ENCODE measurements at regions not wholly inside any gene's neighbourhood (a gene's known extent, or its start where the extent isn't known, plus 50 kb on each side); places are given as distances from the start of the nearest gene placed in this dataset.

GRCh38 chr9:684054-684890, 157.2 kb upstream of the DMRT1 start:
- peak overlapping the region; percentile 76 for H3K9ac ChIP-seq
- no peaks in the 10 kb centered on the region for H3K36me3 ChIP-seq (replicated peaks in 1 of 2; ENCODE audit: control insufficient read depth in 1 of 2, insufficient read depth in 2 of 2, low read length in 1 of 2)
- no peaks in the 10 kb centered on the region for H3K9me2 ChIP-seq
- peak overlapping the region; percentile 76 for H3K4me2 ChIP-seq
- CTCF ChIA-PET = no interaction called here
- no peaks in the 10 kb centered on the region for H3K27me3 ChIP-seq (ENCODE audit: insufficient read depth)
- POLR2A ChIA-PET = no interaction called here
- peaks cover 29% of the 10 kb centered on the region for H3F3A ChIP-seq (replicated peaks; ENCODE audit: insufficient read depth)
- H3K9me3 ChIP-seq = no peaks in the 10 kb centered on the region
- no peaks in the 10 kb centered on the region for H3K79me2 ChIP-seq (ENCODE audit: insufficient read depth)
- peak overlapping the region; percentile 50 for H2AFZ ChIP-seq (ENCODE audit: low read depth)
- TF ChIP-seq PBX3 (IDR thresholded peaks at IDR 0.05) (peak; percentile 75), RXRA (IDR thresholded peaks at IDR 0.05; ENCODE audit: borderline replicate concordance, low read depth) (no peak), ELF1 (IDR thresholded peaks at IDR 0.05) (no peak), TAF1 (IDR thresholded peaks at IDR 0.05; ENCODE audit: borderline replicate concordance, low read depth, low read length) (peak; percentile 28; the same call in 1 of the 2 replicates), GABPA (IDR thresholded peaks at IDR 0.05; ENCODE audit: low read depth) (no peak), FOSL2 (IDR thresholded peaks at IDR 0.05; ENCODE audit: borderline replicate concordance, low read depth) (no peak), POLR2AphosphoS5 (IDR thresholded peaks at IDR 0.05; ENCODE audit: low read depth, low read length) (peak; percentile 46; the same call in 1 of the 2 replicates)
- DNase-seq = no peak
- WGBS (ENCODE audit: low lambda C conversion rate) = 10% methylated on average over 9 of the region's 9 CpGs
- H3K27ac ChIP-seq (ENCODE audit: low read depth in 2 of 2, low read length in 1 of 2) = peak overlapping the region; percentile 84 to 91
- peak overlapping the region; percentile 37 to 52; a peak in 3 of 4 replicates for H3K4me3 ChIP-seq (ENCODE audit: low read depth in 2 of 2, low read length in 1 of 2)
- no peaks in the 10 kb centered on the region for H4K20me1 ChIP-seq (ENCODE audit: insufficient read depth)
- no peaks in the 10 kb centered on the region; a peak in 2 of 4 replicates for H3K4me1 ChIP-seq (ENCODE audit: control insufficient read depth in 1 of 2, insufficient read depth in 2 of 2, low read depth in 1 of 2, low read length in 1 of 2)

GRCh38 chr9:684941-685340, 156.6 kb upstream of the DMRT1 start:
- Histone ChIP-seq H3K9me2 (no peaks in the 10 kb centered on the region), H3K9me3 (no peaks in the 10 kb centered on the region), H3K4me2 (peak overlapping the region; percentile 76), H3K79me2 (ENCODE audit: insufficient read depth) (no peaks in the 10 kb centered on the region), H3K36me3 (replicated peaks in 1 of 2; ENCODE audit: control insufficient read depth in 1 of 2, insufficient read depth in 2 of 2, low read length in 1 of 2) (no peaks in the 10 kb centered on the region), H3K9ac (peak overlapping the region; percentile 76), H3F3A (replicated peaks; ENCODE audit: insufficient read depth) (peaks cover 26% of the 10 kb centered on the region), H2AFZ (ENCODE audit: low read depth) (peak overlapping the region; percentile 50), H4K20me1 (ENCODE audit: insufficient read depth) (no peaks in the 10 kb centered on the region), H3K4me1 (ENCODE audit: control insufficient read depth in 1 of 2, insufficient read depth in 2 of 2, low read depth in 1 of 2, low read length in 1 of 2) (no peaks in the 10 kb centered on the region; a peak in 2 of 4 replicates), H3K27ac (ENCODE audit: low read depth in 2 of 2, low read length in 1 of 2) (peak overlapping the region; percentile 84 to 91; a peak in 3 of 4 replicates), H3K4me3 (ENCODE audit: low read depth in 2 of 2, low read length in 1 of 2) (peak overlapping the region; percentile 37 to 52; a peak in 3 of 4 replicates), H3K27me3 (ENCODE audit: insufficient read depth) (no peaks in the 10 kb centered on the region)
- 18% methylated on average over 4 of the region's 4 CpGs for WGBS (ENCODE audit: low lambda C conversion rate)
- DNase-seq = no peak
- POLR2A ChIA-PET = no interaction called here
- peak; percentile 65 for TF ChIP-seq JUND (IDR thresholded peaks at IDR 0.05)
- TF ChIP-seq MEF2A (IDR thresholded peaks at IDR 0.05; ENCODE audit: borderline replicate concordance, low read depth) = peak; percentile 86
- TF ChIP-seq TCF12 (IDR thresholded peaks at IDR 0.05) = peak; percentile 72
- TF ChIP-seq EP300 (IDR thresholded peaks at IDR 0.05; ENCODE audit: borderline replicate concordance in 1 of 2, low read depth in 1 of 2, low read length in 1 of 2) = 0 out of 4 replicates have a peak, but pooled peaks of 1 of the 2 experiments have one; percentile 22
- no peak for TF ChIP-seq SIN3A (IDR thresholded peaks at IDR 0.05; ENCODE audit: borderline replicate concordance, low read depth, low read length)
- TF ChIP-seq YY1 (IDR thresholded peaks at IDR 0.05; ENCODE audit: low read depth) = no peak
- peak; percentile 28; the same call in 1 of the 2 replicates for TF ChIP-seq PBX3 (IDR thresholded peaks at IDR 0.05)
- CTCF ChIA-PET = no interaction called here

Data from SK-N-SH (cell line).